Stimulated activated CD4-positive, alpha-beta T cell treated with anti-CD3 and anti-CD28 coated beads, Interleukin-1b, Interleukin-23, amount 100 ng/mL, for 48 hours (primary cell): ENCODE measurements at regions not wholly inside any gene's neighbourhood (a gene's known extent, or its start where the extent isn't known, plus 50 kb on each side); places are given as distances from the start of the nearest gene placed in this dataset.

Experiments used
- DNase-seq: peaks from one replicate; pipeline ENCODE4 v3.0.0-alpha.2; 2020

DNA sequence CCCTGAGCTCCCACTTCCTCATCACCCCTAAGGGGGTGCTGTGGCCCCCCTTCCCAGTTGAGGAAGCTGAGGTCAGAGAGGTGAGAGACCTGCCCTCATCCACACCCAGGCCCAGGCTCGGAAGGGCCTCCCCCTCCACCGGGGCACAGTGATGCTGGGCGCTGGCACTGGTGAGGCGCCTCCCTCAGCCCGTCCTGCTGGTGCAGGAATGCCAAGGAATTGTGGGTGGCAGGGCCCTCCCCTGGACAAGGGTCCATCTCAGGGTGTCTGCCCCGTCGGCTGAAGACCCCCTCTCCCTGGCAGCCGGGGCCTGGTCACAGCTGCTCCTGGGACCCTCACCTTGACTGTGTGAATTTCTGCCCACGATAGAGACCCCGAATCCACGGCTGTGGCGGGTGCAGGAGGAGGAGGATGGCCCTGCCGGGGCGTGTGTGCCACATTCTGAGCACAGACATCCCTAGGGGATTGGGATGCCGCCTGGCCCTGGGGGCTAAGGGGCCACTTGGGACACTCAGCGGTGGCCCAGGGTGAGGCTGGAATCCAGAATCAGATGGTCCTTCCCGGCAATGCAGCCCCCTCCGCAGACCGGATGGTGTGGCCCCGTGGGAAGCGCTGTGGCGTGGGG, 70.2 kb upstream of the GATA5 start:
- no peak for DNase-seq

DNA sequence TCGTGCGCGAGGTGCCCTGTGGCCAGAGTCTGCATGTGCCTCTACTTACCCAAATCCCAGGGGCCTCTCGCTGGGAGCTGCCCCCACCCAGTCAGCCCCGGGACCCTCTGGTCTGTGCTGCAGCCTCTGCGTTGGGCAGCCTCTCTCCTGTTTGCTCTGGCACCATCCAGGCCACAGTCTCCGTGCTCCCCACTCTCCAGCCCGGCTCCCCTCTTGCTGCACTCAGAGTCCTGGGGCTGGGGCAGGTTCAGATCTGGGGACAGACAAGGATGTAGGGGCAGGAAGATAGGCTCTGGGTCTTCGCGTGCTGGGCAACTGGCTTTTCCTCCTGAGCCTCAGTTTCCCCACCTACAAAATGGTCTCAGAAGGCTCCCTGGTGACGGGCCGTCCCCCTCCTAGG, 70.8 kb upstream of the GATA5 start:
- DNase-seq: no peak

DNA sequence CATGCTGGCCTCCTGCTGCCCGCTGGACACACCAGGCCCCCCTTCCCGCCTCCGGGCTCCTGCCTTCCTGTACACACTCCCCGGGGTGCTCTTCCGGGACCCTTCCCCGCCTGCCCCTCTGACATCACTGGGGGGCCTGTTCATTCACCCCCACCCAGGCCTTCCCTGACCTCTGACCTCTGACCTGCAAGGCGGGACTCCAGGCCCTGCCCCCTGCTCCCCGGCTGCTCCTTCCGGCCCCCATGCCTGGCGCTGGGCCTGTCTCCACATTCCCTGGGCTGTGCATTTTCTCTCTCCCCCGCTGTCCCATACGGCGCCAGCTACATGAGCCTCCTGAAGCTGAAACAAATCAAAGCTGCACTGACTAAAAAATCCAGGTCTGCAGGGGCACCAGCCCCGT, 71.6 kb upstream of the GATA5 start:
- DNase-seq: no peak

DNA sequence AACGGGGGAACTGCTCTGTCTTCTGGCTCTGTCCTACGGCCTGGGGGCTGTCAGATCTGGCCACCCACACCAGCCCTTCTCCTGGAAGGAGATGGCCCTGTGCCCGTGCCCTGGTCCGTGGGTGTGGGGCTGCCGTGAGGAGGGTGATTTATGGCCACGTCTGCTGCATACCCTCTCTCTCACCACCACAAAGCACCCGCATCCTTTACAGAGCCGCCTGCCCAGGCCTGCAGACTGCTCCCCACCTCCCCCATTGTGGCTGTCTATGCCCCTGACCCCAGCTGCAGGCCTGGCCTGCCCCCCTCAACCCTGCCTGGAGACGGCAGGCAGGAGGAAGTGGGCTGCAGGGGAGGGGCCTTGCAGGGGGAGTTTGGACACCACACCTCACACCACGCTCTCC, 72.7 kb upstream of the GATA5 start:
- DNase-seq: no peak

DNA sequence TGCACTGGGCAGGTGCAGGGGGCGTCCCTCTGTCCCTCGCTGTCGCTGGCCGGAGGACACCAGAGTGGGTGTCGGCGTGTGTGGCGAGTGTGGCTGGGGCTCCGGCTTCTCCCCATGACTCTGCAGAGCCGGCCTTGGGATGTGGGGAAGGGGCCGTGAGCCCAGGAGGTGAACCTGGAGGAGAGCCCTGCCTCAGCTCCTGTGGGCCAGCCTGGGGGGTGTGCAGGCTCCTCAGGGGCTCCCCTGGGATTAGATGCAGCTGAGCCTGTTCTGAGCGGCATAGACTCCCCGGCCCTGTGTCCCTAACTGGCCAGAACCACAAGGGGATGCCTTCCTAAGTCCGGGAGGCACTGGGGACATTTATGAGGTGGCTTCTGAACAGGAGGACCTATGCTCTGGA, 73.2 kb upstream of the GATA5 start:
- no peak for DNase-seq

DNA sequence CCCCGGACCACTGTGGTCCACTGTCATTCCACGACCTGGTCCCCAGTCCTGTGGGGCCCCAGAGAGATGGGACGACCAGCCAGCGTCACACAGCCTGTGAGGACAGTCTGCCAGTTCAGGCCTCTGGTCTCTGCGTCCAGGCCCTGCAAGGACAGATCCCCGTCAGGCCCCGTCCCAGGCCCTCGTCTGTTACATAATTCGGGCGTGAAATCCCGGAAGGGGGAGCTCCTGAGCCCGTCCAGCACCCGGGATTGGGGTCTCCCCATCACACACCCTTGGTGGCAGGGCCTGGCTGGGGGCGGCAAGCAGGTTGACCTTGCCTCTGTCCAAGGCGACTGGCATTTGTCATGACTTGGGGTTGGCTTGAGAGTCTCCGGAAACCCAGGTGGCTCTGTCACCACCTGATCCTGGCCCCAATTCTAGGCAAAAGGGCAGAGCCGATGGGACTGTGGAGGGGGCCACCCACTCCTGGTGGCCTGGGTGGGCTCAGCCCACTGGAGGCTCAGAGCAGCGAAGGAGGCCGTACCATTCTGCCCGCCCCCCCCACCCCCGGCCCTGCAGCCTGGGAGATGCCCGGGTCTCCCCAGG, 73.8 kb upstream of the GATA5 start:
- no peak for DNase-seq

DNA sequence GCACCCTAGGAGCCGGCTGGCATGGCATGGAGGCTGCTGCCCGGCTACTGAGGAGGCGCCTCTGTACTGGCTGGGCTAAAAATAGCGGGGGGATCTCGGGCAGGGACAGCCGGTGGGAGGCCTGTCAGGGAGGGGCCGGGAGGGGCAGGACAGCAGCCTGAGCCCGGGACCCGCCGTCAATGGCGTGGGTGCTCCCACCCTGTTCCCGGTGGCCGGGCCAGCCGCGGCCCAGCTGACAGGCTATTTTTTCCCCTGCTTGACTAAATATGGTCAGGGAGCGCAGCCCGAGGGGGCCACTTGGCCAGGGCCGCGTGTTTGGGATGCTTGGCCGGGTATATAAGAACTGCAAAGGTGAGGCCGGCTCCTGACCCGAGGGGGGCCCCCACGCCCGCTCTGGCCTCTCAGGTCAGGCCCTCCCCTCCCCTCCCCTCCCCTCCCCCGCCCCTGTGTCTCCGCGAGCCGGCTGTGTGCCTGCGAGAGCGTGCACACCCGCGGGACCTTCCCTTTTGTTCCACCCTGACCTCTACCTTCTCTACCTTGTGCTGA, 74.4 kb upstream of the GATA5 start:
- no peak for DNase-seq

DNA sequence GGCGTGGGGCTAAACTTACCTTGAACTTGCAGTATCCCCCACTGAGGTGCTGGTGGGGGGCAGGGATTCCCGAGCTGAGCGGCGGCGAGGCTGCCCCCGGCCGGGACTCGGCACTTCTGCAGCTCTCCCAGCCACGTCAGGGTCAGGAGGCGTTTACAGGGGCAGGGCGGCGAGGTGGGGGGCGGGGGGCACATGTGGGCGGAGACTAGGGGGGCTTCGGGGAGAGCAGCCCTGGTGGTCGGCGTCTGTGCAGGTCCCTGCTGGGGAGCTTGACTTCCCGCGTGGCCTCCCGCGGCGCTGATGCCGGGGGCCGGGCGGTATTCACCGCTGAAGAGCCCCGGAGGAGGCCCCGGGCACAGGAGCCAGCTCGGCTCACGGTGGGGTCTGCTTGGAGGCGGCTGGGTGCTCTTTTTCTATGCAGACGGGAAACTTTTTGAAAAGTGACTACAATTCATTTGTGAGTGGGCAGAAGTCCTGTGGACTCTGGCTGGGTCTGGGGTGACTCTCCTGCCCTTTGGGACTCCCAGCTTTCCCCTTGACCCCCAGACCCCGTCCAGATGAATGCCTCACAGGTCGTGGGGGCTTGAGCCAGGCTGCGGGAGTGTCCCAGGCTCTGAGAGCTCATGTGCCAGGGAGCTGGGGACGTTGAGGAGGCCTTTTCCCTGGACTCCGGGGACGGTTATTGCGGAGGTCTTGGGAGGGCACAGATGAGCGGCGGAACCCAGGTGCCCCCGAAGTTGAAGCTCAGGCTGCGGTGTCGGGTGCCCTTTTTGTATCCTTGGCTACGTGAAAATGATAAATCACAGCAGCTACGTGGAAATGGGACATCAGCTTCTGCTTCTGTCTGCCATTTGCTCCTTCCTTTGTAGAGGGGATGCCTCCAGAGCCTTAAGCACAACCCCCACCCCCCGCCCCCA, 75.9 kb upstream of the GATA5 start:
- DNase-seq: no peak

DNA sequence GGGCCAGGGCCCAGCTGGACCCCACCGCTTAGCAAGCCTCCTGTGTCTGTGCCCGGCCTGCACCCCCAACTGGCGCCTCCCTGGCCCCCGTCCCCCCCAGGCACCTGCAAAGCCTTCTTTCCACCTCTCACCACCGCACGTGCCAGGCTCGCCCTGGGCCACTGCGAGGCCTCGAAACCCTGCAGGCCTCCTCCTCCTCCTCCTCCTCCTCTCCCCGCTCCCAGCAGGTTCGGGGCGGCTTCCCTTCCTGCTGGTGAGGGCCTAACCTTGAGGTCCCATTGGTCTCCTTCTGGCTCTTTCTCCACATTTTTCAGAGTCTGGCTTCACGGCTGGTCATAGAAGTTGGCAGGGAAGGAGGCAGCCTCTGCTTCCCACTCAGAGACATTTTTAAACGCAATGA, 76.8 kb upstream of the GATA5 start:
- no peak for DNase-seq

DNA sequence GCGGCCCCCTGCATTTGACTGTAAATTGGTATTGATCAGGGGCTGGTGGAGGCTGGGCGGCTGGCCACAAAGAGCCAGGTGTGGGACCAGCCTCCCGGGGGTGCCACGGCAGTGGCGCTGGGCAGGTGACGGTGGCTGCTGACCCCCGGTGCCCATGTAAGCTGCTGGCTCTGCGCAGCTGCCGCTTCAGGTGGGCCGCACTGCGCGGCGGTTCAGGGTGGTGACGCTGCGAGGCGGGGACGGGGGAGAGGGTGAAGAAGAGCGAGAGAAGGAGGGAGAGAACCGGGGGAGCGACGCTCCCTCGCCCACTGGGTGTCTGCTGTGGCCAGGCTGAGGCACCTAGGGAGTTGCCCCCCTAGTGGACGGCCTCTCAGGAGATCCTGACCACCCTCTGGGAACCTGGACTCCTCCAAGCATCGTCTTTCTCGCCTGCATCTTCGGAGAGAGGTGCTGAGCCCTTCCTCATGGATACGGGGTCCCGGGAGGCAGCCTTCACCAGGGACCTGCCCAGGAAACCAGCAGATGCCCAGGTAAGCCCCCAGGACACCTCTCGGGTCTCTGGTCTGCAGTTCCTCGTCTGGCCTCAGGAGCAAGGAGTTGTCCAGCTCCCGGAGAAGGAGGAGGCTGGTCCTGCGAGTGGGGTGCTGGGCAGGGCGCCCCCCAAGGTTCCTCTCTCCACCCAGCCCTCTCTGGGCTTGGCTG, 77.5 kb upstream of the GATA5 start:
- no peak for DNase-seq

DNA sequence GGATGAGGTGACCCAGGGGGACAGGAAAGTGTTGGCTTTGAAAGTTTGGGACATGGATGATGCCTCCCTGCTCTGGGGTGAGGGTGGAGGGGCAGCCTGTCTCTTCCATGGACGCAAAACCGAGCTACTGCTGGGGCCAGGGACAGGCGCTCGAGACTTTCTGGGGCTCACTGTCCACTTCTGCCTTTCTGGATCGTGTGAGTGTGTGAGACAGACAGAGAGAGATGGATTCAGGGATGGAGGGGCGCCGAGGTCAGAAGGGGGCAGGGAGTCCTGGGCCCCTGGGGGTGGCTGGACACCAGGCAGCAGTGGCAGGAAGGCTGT, 78.0 kb upstream of the GATA5 start:
- DNase-seq: no peak

DNA sequence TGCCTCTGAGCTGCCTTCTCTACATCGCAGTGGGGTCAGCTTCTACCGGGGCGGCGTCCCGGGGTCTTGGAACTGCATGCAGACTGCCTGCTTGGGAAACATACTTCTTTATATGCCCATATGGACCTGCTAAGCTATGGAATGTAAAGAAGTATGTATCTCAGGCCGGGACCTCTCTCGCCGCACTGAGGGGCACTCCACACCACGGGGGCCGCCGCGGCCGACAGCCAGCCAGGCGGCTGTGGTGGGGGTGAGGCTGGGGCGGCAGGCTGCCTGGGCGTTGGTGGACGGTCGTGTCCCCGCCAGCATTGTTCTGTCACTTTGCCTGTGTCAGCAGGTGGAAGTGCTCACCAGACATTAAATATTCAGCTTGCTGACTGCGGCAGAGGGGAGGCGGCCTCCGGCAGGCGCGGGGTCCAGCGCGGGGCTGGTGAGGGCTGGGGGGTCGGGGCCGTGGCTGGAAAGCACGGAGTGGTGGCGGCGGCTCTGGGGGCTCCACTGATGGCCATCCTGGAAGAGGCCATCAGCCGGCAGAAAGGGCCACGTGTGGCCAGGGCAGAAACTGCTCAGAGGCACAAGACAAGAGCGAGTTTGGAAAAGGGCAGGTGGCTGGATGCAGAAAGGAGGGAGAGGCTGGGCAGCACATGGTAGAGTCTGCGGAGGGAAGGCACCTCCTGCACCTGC, 78.6 kb upstream of the GATA5 start:
- DNase-seq: no peak

DNA sequence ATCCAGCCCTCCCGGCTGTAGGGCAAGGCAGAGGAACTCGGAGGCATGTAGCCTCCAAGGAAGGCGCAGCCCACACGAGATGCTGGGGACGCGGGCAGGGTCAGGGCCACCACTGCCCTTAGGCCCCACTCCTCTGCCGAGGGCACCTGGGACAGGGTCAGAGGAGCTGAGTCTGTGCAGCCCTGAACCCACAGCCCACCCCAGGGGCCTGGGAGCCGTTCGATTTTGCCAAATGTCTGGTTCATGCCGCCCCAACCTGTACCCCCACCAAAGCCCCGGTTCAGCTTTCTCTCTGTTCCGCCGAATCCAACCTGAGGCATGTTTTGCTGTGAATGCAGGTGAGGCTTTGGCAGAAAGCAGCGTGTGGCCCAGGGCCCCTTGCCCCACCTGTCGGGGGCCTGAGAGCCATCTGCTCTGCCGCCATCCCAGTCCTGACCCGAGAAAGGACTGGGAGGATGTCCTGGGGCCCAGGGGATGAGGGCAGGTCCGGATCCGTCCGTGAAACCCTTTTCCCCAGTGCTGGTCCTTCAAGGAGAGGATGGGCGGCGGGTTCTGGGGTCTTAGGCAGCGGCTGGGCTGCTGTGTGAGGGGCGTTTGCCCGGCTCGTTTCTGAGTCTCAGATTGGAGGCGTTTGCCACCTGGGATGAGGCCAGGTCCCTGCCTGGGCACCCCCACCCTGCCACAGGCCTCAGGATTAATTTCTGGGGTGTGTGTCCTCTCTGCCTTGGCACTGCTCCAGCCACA, 79.3 kb upstream of the GATA5 start:
- no peak for DNase-seq

DNA sequence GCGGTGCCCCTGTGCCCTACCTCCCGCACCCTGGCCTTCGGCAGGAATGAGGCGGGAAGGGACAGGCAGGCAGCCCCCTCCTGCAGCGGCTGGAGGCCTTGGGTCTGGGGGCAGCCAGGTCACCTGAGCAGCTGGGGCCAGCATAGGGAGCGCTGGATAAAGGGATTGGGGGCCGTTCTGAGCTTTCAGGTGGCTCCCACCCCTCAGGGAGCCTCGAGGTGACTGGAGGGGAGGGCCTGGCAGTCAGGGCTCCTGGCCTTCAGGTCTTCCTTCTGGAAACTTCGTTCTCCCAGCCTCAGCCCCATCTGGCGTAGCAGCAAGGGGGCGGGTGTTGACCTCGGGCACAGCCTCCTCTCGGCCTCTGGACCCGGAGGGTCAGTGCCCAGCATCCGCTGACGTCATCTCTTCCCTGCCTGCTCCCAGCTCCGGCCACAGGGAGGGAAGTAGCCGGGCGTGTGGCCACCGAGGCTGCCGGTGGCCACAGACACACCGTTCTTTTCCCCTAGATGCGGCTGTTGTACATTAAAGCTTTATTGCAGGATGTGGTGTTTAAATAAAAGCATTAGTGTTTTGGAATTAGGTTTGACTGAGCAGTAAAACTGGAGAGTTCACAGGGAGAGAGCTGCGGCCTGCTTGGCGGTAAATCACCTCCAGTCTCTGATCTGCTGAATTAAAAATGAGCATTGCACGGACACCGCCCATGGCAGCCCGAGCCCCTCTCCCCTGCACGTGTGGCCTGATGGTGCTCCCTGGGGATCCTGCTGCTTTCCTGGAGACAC, 80.0 kb upstream of the GATA5 start:
- no peak for DNase-seq

DNA sequence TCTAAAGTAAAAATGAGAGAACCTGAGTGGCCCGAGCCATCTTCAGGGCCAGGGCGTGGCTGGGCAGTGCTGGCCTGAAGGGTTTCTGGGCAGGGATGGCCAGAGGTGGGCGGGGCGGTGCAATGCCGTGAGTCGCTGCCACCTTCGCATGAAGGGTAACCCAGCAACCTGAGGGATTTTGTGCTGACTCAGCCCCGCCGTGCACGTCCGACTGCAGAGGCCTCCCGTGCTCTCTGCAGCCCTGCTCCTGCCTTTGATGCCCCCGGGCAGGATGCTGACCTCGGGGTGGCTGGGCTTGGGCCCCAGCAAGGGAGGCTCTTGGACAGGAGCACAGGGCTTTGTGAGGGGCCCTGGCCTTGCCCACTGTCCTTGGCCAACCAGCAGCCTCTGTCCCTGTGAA, 81.7 kb upstream of the GATA5 start:
- DNase-seq: no peak

DNA sequence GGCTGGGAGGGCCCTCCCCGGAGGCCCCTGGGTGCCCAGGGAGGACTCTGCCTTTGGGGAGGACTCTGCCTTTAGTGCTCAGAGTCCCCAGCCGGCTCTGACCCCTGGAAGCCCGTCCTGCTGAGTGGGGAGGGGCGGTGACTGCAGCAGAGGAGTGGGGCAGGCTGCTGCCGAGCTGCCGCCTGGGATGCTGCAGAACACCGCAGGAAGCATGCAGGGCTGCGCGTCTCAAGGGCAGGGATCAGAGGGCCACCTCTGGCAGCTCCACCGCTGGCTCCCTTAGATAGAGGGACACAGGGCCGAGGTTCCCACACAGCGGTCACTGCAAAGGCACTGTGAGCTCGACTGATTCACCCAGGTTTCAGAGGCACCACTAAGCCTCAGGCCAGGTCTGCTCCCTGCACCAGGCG, 82.2 kb upstream of the GATA5 start:
- no peak for DNase-seq

DNA sequence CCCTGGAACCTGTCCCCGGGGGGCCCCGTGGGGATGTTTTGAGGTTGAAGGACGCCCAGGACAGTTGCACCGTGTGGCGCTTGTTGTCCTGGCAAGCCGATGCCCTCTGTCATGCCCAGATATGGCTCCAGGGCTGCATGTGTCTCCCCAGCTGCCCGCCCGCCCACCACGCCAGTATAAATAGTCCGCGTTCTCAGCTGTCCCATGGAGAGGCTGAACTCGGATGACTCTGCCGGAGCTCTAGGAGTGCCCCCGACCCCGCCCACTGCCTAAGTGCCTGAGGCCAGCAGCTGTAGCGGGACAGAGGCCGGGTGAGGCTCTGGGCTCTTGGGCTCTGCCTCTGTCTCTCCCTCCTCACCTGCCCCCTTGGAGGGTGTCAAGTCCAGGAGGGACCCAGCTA, 83.0 kb upstream of the GATA5 start:
- DNase-seq: no peak

DNA sequence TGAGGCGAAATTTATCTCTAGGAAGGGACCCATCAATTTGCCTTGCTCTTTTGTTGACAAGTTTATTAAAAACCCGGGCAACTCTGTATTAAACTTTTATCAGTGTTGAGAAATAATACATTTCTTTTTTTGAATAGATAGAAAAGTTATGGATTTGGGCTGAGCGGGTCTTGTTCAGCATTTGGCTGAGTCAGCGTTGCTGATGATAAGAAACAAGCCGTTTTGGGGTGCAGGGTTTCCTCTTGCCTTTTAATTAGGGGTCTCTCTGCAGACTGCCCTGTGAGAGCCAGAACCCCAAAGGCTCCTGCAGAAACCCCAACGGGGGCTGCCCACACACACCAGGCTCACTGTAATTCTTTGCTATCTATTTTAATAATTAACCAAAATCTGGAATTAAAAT, 82.1 kb upstream of the SLCO4A1 start:
- no peak for DNase-seq

DNA sequence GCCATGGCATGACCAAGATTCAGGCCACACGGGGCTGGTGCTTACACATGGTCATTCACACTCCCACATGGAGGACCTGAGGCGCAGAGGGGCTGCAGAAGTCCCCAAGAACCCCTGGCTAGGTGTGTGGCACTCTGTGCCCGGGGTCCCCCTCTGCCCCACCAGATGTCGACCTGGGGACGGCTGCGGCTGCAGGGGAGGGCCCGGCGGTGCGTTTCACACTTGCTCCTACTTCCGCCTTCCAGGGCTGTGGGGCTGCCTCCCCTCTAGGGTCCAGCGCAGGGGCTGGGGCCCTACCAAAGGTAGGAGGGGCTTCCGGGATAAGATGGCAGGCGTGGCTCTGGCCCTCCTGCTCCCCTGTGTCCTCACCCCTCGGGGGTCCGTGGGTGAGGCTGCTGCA, 81.1 kb upstream of the SLCO4A1 start:
- no peak for DNase-seq

DNA sequence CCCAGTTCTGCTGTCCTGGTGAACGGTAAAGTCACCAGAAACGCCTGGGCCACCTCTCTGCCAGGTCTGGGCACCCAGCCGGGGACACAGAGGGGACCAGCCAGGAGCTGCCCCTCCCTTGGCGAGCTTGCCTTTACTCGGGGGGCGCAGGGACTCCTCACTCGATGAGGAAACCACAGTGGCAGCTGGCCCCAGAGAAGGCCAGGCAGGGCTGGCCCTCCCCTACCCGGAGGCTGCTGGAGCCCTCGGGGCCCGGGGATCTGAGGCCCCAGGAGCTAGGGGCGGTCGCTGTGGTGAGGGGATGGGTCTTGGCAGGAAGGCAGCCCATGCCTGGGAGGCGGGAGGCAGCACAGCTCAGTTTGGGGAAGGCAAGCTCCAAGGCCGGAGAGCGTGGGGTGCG, 80.4 kb upstream of the SLCO4A1 start:
- no peak for DNase-seq

DNA sequence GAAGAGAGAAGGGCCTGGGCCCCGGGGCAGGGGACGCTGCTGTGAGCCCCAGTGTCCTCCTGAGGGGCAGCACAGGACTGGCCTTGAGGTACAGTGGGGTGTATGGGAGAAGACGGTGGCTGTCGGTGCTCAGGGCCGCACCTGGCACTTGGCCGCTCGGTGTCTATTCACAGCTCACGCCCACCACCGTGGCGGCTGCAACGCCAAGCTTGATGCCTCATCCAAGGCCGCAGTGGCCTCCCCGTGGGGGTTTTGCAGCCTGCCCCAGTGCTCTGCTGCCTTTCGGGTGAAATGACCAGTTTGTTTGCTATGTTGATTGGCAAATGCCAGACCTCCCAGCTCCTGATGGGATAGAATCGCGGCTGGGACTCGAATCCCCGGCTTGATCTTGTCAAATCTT, 79.5 kb upstream of the SLCO4A1 start:
- DNase-seq: no peak
